ENCODE measurements at regions not wholly inside any gene's neighbourhood (a gene's known extent, or its start where the extent isn't known, plus 50 kb on each side); places are given as distances from the start of the nearest gene placed in this dataset.

DNA sequence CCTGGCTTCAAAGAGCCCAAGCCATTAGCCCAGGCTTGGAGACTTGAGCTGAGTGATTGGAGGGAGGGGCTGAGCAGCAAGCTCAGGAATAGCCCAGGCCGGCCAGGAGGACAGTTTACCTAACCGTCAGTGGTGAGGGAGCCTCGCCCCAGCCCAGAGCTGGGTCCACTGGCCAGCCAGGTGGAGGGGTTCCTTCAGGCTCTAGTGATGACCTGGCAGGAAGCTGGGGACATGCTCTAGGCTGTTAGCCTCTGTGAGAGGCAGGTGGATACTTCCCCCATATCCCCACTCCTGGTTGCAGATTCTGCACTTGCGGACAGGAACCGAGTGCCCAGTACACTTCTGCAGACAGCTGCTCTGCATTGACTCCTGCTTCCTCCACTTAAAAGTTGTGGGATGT lies 61.2 kb upstream of the ANTXRL start:
- no peaks in the 10 kb centered on the region for H3K9me3 ChIP-seq (ENCODE audit: control insufficient read depth in 3 of 3, low read length in 3 of 3)
- H3K36me3 ChIP-seq (ENCODE audit: control insufficient read depth in 3 of 3, insufficient read depth in 3 of 3, low read length in 3 of 3) = no peaks in the 10 kb centered on the region
- H3K4me1 ChIP-seq (ENCODE audit: control insufficient read depth in 3 of 3, insufficient read depth in 3 of 3, low read length in 3 of 3) = no peaks in the 10 kb centered on the region
- no peak overlapping the region for H3K9ac ChIP-seq (ENCODE audit: low read depth in 1 of 3, low read length in 3 of 3)
- no peak overlapping the region for H3K27ac ChIP-seq (ENCODE audit: low read depth, low read length)
- H3K4me3 ChIP-seq (ENCODE audit: low read length in 3 of 3) = no peak overlapping the region
- H3K27me3 ChIP-seq (ENCODE audit: control insufficient read depth in 3 of 3, insufficient read depth in 3 of 3, low read length in 3 of 3) = peaks cover 0 to 11% (median 5%) of the 10 kb centered on the region in 3 donors

DNA sequence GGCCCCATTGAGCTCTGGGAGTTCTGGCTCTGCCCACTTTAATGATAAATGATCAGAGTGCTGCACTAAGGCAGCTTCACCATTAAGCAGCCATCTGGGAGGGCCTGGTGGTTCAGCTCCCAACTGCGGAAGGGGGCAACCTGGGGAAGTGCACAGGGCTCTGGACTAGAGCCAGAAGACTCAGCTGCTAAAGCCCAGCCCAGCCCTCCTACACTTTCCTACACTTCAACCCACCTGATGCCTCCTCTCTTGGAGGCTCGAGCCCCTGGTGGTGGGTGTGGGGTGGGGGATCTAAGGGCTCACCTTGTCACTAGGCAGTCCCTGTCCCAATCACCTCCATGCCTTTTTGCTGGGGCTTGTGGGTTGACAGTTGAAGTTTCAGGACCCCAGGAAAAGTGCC lies 60.6 kb upstream of the ANTXRL start:
- Histone ChIP-seq H3K27ac (ENCODE audit: low read depth, low read length) (no peak overlapping the region), H3K9me3 (ENCODE audit: control insufficient read depth in 3 of 3, low read length in 3 of 3) (no peaks in the 10 kb centered on the region), H3K4me3 (ENCODE audit: low read length in 3 of 3) (no peak overlapping the region), H3K4me1 (ENCODE audit: control insufficient read depth in 3 of 3, insufficient read depth in 3 of 3, low read length in 3 of 3) (no peaks in the 10 kb centered on the region), H3K36me3 (ENCODE audit: control insufficient read depth in 3 of 3, insufficient read depth in 3 of 3, low read length in 3 of 3) (no peaks in the 10 kb centered on the region), H3K27me3 (ENCODE audit: control insufficient read depth in 3 of 3, insufficient read depth in 3 of 3, low read length in 3 of 3) (peaks cover 0 to 11% (median 5%) of the 10 kb centered on the region in 3 donors), H3K9ac (ENCODE audit: low read depth in 1 of 3, low read length in 3 of 3) (no peak overlapping the region)

DNA sequence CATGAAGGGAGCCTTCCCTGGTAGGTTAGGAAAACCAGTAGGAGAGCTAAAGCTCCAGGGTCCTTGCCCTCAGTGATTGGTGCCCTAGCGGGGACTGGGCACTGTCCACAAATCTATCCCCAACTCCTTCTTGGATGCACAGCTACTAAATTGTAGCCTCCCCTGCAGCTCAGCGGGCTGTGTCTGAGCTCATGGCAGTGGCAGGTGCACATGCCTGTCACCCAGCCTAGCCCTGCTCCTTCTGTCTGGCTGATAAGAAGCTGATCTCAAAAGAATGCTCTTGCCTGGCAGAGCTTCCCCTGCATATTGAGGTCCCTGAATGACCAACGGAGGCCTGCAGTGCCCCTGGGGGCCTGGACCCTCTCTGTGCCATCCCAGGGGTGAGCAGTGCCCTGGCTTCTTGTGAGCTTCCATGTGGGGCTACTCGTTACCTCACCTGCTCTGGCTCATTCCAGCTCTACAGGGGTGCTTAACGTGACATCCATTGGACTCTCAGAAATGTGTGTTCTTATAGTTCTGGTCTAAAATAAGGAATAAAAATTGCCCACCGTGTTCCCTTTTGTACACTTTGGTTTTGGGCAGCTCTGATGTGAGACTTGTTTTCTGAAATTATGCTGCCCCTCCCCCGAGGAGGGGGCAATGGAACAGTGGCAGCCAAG lies 59.8 kb upstream of the ANTXRL start:
- Histone ChIP-seq H3K4me1 (ENCODE audit: control insufficient read depth in 3 of 3, insufficient read depth in 3 of 3, low read length in 3 of 3) (no peaks in the 10 kb centered on the region), H3K27ac (ENCODE audit: low read depth, low read length) (no peak overlapping the region), H3K9ac (ENCODE audit: low read depth in 1 of 3, low read length in 3 of 3) (no peak overlapping the region), H3K9me3 (ENCODE audit: control insufficient read depth in 3 of 3, low read length in 3 of 3) (no peaks in the 10 kb centered on the region), H3K4me3 (ENCODE audit: low read length in 3 of 3) (no peak overlapping the region), H3K36me3 (ENCODE audit: control insufficient read depth in 3 of 3, insufficient read depth in 3 of 3, low read length in 3 of 3) (no peaks in the 10 kb centered on the region), H3K27me3 (ENCODE audit: control insufficient read depth in 3 of 3, insufficient read depth in 3 of 3, low read length in 3 of 3) (peaks cover 0 to 11% (median 5%) of the 10 kb centered on the region in 3 donors)

- Histone ChIP-seq H3K27ac (ENCODE audit: low read depth, low read length) (no peak overlapping the region), H3K4me1 (ENCODE audit: control insufficient read depth in 3 of 3, insufficient read depth in 3 of 3, low read length in 3 of 3) (no peaks in the 10 kb centered on the region), H3K27me3 (ENCODE audit: control insufficient read depth in 3 of 3, insufficient read depth in 3 of 3, low read length in 3 of 3) (peaks cover 0 to 11% (median 5%) of the 10 kb centered on the region in 3 donors), H3K9me3 (ENCODE audit: control insufficient read depth in 3 of 3, low read length in 3 of 3) (no peaks in the 10 kb centered on the region), H3K9ac (ENCODE audit: low read depth in 1 of 3, low read length in 3 of 3) (no peak overlapping the region), H3K36me3 (ENCODE audit: control insufficient read depth in 3 of 3, insufficient read depth in 3 of 3, low read length in 3 of 3) (no peaks in the 10 kb centered on the region), H3K4me3 (ENCODE audit: low read length in 3 of 3) (no peak overlapping the region)
Measured at GRCh38 chr10:46227571-46227935, 59.2 kb upstream of the ANTXRL start.

GRCh38 chr10:46227936-46228562 lies 58.7 kb upstream of the ANTXRL start:
- Histone ChIP-seq H3K4me3 (ENCODE audit: low read length in 3 of 3) (no peak overlapping the region), H3K9me3 (ENCODE audit: control insufficient read depth in 3 of 3, low read length in 3 of 3) (no peaks in the 10 kb centered on the region), H3K9ac (ENCODE audit: low read depth in 1 of 3, low read length in 3 of 3) (peak overlapping the region in 1 of 3 donors; percentile 8), H3K27me3 (ENCODE audit: control insufficient read depth in 3 of 3, insufficient read depth in 3 of 3, low read length in 3 of 3) (peaks cover 0 to 11% (median 5%) of the 10 kb centered on the region in 3 donors), H3K36me3 (ENCODE audit: control insufficient read depth in 3 of 3, insufficient read depth in 3 of 3, low read length in 3 of 3) (no peaks in the 10 kb centered on the region), H3K27ac (ENCODE audit: low read depth, low read length) (no peak overlapping the region), H3K4me1 (ENCODE audit: control insufficient read depth in 3 of 3, insufficient read depth in 3 of 3, low read length in 3 of 3) (no peaks in the 10 kb centered on the region)

GRCh38 chr10:46228563-46229071 lies 58.2 kb upstream of the ANTXRL start:
- H3K27ac ChIP-seq (ENCODE audit: low read depth, low read length) = no peak overlapping the region
- H3K4me3 ChIP-seq (ENCODE audit: low read length in 3 of 3) = no peak overlapping the region
- H3K9me3 ChIP-seq (ENCODE audit: control insufficient read depth in 3 of 3, low read length in 3 of 3) = no peaks in the 10 kb centered on the region
- no peaks in the 10 kb centered on the region for H3K4me1 ChIP-seq (ENCODE audit: control insufficient read depth in 3 of 3, insufficient read depth in 3 of 3, low read length in 3 of 3)
- peaks cover 0 to 11% (median 5%) of the 10 kb centered on the region in 3 donors for H3K27me3 ChIP-seq (ENCODE audit: control insufficient read depth in 3 of 3, insufficient read depth in 3 of 3, low read length in 3 of 3)
- H3K36me3 ChIP-seq (ENCODE audit: control insufficient read depth in 3 of 3, insufficient read depth in 3 of 3, low read length in 3 of 3) = no peaks in the 10 kb centered on the region
- no peak overlapping the region for H3K9ac ChIP-seq (ENCODE audit: low read depth in 1 of 3, low read length in 3 of 3)

GRCh38 chr10:46229144-46229563 lies 57.6 kb upstream of the ANTXRL start:
- H3K36me3 ChIP-seq (ENCODE audit: control insufficient read depth in 3 of 3, insufficient read depth in 3 of 3, low read length in 3 of 3) = no peaks in the 10 kb centered on the region
- no peak overlapping the region for H3K27ac ChIP-seq (ENCODE audit: low read depth, low read length)
- no peak overlapping the region for H3K4me3 ChIP-seq (ENCODE audit: low read length in 3 of 3)
- no peaks in the 10 kb centered on the region for H3K9me3 ChIP-seq (ENCODE audit: control insufficient read depth in 3 of 3, low read length in 3 of 3)
- H3K9ac ChIP-seq (ENCODE audit: low read depth in 1 of 3, low read length in 3 of 3) = no peak overlapping the region
- H3K27me3 ChIP-seq (ENCODE audit: control insufficient read depth in 3 of 3, insufficient read depth in 3 of 3, low read length in 3 of 3) = peaks cover 0 to 11% (median 5%) of the 10 kb centered on the region in 3 donors
- H3K4me1 ChIP-seq (ENCODE audit: control insufficient read depth in 3 of 3, insufficient read depth in 3 of 3, low read length in 3 of 3) = no peaks in the 10 kb centered on the region

- Histone ChIP-seq H3K9ac (ENCODE audit: low read depth in 1 of 3, low read length in 3 of 3) (no peak overlapping the region), H3K27me3 (ENCODE audit: control insufficient read depth in 3 of 3, insufficient read depth in 3 of 3, low read length in 3 of 3) (peaks cover 0 to 11% (median 5%) of the 10 kb centered on the region in 3 donors), H3K9me3 (ENCODE audit: control insufficient read depth in 3 of 3, low read length in 3 of 3) (no peaks in the 10 kb centered on the region), H3K27ac (ENCODE audit: low read depth, low read length) (no peak overlapping the region), H3K36me3 (ENCODE audit: control insufficient read depth in 3 of 3, insufficient read depth in 3 of 3, low read length in 3 of 3) (no peaks in the 10 kb centered on the region), H3K4me1 (ENCODE audit: control insufficient read depth in 3 of 3, insufficient read depth in 3 of 3, low read length in 3 of 3) (no peaks in the 10 kb centered on the region), H3K4me3 (ENCODE audit: low read length in 3 of 3) (no peak overlapping the region)
Measured at GRCh38 chr10:46230615-46231014, 56.2 kb upstream of the ANTXRL start.

DNA sequence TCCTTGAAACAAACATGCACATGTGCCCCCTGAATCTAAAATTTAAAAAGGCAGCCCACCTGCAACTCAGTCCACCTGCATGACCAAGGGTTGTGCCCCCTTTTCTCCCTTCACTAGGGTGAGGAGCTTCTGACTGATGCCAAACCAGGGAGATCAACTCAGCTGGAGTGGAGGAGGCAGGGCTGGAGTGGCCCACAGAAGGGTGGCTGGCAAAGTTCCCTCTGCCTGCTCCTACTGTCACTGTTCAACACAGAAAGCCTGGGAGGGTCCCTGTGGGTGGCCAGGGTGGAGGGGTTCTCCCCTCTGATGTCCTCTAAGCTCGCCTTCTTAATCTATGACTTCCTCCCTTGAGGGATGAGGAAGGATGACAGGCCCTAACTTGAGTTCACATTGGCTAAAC lies 55.7 kb upstream of the ANTXRL start:
- Histone ChIP-seq H3K27me3 (ENCODE audit: control insufficient read depth in 3 of 3, insufficient read depth in 3 of 3, low read length in 3 of 3) (peaks cover 0 to 11% (median 5%) of the 10 kb centered on the region in 3 donors), H3K36me3 (ENCODE audit: control insufficient read depth in 3 of 3, insufficient read depth in 3 of 3, low read length in 3 of 3) (no peaks in the 10 kb centered on the region), H3K9ac (ENCODE audit: low read depth in 1 of 3, low read length in 3 of 3) (no peak overlapping the region), H3K9me3 (ENCODE audit: control insufficient read depth in 3 of 3, low read length in 3 of 3) (no peaks in the 10 kb centered on the region), H3K4me1 (ENCODE audit: control insufficient read depth in 3 of 3, insufficient read depth in 3 of 3, low read length in 3 of 3) (no peaks in the 10 kb centered on the region), H3K4me3 (ENCODE audit: low read length in 3 of 3) (no peak overlapping the region), H3K27ac (ENCODE audit: low read depth, low read length) (no peak overlapping the region)

DNA sequence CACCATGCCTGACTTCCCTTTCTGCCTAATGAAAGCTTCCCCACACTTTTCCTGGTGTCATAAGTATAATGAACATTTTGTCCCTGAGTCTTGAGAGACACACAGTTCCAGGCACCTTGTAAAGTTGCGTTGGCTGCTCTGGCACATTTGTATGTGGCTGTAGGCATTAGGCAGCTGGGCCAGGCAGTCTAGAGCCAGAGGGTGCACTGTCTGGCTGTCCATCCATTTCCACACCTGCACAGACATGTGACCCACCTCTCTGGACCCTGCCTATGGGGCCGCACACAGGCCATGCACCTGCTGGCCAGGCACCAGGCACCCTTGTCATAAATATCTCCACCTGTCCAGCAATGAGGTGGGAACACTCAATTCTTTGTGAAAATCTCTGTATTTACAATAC lies 54.7 kb upstream of the ANTXRL start:
- Histone ChIP-seq H3K27me3 (ENCODE audit: control insufficient read depth in 3 of 3, insufficient read depth in 3 of 3, low read length in 3 of 3) (peaks cover 0 to 12% (median 8%) of the 10 kb centered on the region in 3 donors), H3K9ac (ENCODE audit: low read depth in 1 of 3, low read length in 3 of 3) (no peak overlapping the region), H3K4me1 (ENCODE audit: control insufficient read depth in 3 of 3, insufficient read depth in 3 of 3, low read length in 3 of 3) (no peaks in the 10 kb centered on the region), H3K36me3 (ENCODE audit: control insufficient read depth in 3 of 3, insufficient read depth in 3 of 3, low read length in 3 of 3) (no peaks in the 10 kb centered on the region), H3K27ac (ENCODE audit: low read depth, low read length) (no peak overlapping the region), H3K9me3 (ENCODE audit: control insufficient read depth in 3 of 3, low read length in 3 of 3) (no peaks in the 10 kb centered on the region), H3K4me3 (ENCODE audit: low read length in 3 of 3) (no peak overlapping the region)

Data from skeletal muscle tissue (tissue), 3 donors.